ACHN (cell line): ENCODE measurements at regions not wholly inside any gene's neighbourhood (a gene's known extent, or its start where the extent isn't known, plus 50 kb on each side); places are given as distances from the start of the nearest gene placed in this dataset.

Experiments used
- DNase-seq: peaks from one replicate; pipeline ENCODE4 v3.0.0-alpha.2; 2015
- in situ Hi-C: cut with HindIII; loops from 2 replicates; pipeline ENCODE4 v1.10.0; 2017; ENCODE audit warnings: low sequenced_read_pairs, low pct_ligation_motif_present, low pct_unique_long_range_greater_than_20kb

DNA sequence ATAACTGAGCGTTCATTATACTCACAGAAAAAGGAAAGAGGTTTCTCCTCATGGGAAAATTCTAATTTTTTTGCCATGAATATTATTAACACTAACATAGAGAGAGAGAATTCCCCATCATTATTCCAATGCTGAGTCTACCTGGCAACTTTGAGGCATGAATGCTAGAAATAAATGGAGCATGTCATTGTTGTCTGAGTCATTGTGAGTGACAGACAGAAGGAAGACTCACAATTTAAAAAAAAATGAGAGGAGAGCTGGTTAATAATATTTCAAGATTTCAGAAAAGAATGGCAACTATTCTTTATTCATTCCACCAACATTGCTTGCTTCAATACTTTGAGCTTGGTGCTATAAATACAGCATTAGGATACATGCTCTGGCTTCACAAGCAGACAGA lies 170.4 kb upstream of the HS3ST1 start:
- in situ Hi-C loops = no loop called here
- peak; percentile 66 for DNase-seq

DNA sequence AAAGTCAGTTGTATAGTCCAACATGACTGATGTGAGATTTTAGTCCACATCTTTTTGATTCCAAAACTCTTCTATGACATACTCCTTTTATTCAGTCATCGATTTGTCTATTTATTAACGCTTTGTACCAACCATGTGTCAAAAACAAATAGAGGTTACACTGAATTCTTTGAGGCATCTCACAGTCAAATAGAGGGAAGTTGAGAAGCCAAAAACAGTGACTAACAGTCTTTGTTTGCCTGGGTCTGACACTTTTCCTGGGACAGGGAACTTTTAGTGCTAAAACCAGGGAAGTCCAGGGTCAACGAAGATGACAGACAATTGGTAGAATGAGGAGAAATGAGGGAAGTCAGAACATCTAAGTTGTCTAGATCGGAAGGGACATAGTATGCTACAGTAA lies 169.9 kb upstream of the HS3ST1 start:
- no peak for DNase-seq
- in situ Hi-C loops = no loop called here

DNA sequence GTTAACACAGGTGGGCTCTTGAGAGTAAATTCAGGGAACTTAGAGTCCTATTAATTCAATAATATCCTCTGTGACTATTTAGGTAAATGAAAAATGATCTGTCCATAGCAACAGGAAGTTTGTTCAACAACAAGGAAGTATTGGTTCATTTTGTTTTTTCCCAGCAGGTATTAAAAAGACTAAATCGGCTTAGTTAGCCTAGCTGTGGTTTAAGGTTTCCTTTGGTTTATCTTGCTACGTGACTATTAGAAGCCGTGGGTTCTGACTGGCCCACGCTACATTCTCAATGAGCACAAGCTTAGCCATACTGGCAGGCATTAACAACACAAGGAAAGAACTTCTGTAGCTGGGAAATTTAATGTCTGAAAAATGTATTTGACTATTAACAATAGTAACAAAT lies 168.8 kb upstream of the HS3ST1 start:
- no peak for DNase-seq
- in situ Hi-C loops = no loop called here

DNA sequence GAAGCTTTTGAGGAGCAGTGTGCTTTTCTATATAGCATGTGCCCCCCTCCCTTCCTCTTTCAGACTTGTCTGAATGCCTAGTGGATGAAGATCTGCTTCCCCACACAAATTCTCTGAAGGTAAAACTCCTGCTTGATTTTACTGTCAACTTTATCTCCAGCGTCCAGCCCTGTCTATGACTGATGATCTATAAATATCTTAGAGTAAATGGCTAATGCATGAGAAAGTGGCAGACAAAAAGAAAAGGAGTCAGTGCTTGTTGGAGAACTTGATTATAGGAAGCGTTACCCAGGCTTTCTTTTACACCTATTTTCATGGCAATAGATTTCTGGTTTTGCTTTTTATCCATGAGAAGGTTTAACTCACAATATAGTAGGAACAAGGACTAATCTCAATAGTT lies 168.3 kb upstream of the HS3ST1 start:
- in situ Hi-C loops = no loop called here
- no peak for DNase-seq

- no peak for DNase-seq
- in situ Hi-C loops = no loop called here
These were observed 165.0 kb upstream of the HS3ST1 start for GRCh38 chr4:11593576-11594116.

- in situ Hi-C loops = no loop called here
- no peak for DNase-seq
These were observed 163.6 kb upstream of the HS3ST1 start for GRCh38 chr4:11592276-11592675.

DNA sequence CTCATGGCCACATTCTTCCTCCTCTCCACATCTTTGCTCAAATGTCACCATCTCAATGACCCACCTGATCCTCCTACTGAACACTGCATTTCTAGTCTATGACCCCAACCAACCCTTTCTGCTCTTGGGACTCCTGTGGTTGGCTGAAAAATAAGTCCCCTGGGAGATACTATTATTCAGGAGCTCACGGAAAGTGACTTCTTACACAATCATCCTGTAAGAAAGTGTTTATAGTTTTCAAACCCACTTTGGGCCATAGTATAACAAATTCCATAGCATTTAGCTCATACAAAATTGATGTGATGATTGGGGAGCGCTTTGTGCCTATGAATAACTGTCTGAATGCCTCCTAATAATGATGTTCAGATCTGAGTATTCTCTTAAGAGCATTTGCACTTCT lies 161.4 kb upstream of the HS3ST1 start:
- DNase-seq = no peak

DNA sequence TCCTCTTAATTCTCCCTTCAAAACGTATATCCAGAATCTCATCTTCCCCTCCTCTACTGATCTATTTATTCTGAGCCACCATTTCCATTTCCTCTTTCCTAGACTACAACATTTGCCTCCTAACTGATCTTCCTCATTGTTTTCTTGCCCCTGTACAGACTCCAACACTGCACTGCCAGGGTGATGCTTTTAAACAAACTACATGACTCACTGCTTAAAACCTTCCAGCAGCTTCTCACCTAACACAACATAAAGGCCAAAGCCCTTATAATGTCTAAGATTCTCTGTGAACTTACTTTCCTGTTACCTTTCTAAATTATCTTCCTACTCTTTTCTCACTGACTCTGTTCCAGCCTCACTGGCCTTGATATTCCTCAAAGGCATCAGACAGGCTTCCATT lies 161.0 kb upstream of the HS3ST1 start:
- in situ Hi-C loops = no loop called here

More for the DNA sequence above, 161.4 kb upstream of the HS3ST1 start:
- in situ Hi-C loops = no loop called here

GRCh38 chr4:11587797-11588196 lies 159.1 kb upstream of the HS3ST1 start:
- in situ Hi-C loops = no loop called here
- no peak for DNase-seq

More for the DNA sequence above, 161.0 kb upstream of the HS3ST1 start:
- no peak for DNase-seq

DNA sequence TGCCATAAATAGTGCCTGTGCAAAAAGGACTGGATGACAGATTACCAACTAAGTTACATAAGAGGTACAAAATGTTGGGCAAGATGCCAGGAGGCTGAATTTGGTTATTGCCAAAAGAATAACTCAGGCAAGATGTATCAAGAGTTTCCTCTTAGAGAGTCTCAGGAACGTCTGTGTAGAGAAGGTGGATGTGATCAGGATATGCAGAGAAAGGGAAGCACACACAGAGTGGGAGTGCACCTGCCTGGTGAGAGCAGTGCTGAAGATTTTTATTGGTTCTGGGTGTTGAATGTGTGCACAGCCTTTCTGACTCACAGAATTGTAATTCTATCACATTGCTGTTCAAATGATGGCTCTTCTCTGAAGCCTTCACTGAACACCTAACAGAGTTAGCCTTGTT lies 156.8 kb upstream of the HS3ST1 start:
- peak; percentile 55 for DNase-seq
- in situ Hi-C loops = no loop called here

DNA sequence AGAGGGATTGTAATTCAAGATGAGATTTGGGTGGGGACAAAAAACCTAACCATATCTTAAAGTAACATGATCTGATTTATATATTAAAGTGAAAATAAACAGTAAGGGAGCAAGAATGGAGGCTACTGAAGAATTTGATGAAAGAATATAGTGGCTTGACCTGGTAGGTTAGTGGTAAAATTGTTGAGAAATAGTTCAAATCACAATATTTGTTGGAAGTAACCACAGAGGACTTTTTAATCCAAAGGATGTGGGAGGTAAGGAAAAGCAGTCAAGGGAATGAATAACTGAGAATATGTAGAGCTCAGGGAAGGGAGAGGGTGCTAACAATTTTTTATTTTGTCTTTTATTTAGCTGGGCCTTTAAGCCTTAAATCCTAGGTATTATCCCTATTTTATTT lies 139.8 kb upstream of the HS3ST1 start:
- in situ Hi-C loops = no loop called here

GRCh38 chr4:11566444-11567022 lies 137.8 kb upstream of the HS3ST1 start:
- DNase-seq = no peak
- in situ Hi-C loops = no loop called here

More for the DNA sequence above, 139.8 kb upstream of the HS3ST1 start:
- DNase-seq = no peak

- in situ Hi-C loops = no loop called here
- DNase-seq = no peak
These were observed 137.2 kb upstream of the HS3ST1 start for GRCh38 chr4:11565899-11566298.

DNA sequence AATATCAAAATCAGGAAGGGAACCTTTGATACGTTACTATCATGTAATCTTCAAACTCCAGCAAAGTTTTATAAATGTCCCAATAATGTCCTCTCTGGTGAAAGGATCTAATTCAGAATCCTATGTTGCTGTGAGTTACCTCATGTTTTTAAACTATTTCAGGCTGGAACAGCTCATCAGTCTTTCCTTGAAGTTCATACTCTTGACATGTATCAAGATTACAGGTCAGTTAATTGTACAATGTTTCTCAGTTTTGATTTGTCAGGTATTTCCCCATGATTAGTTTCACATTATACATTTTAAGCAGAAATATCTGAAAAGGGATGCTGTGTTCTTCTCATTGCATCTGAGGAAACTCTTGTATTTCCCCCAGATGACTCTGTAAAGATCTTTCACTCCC lies 136.5 kb upstream of the HS3ST1 start:
- no peak for DNase-seq

GRCh38 chr4:11564021-11564420 lies 135.3 kb upstream of the HS3ST1 start:
- DNase-seq = no peak
- in situ Hi-C loops = no loop called here

More for the DNA sequence above, 136.5 kb upstream of the HS3ST1 start:
- in situ Hi-C loops = no loop called here

DNA sequence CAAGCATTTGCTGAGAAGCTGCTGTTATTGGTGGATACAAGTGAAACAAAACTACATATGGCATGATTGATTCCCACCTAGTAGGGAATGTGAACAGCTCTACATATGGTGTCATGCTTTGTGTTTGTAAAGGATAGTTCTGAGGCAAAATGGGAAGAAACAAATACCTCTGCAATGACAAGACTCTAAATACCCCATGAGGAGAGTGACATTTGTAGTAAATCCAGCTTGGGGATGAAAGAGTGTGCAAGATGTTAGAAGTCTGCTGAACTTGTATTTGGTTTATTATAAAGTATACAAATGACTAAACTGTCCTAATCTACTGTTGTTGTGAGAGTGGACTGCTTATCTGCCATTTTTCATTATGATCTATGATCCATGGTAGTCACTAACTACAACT lies 120.8 kb upstream of the HS3ST1 start:
- no peak for DNase-seq
- in situ Hi-C loops = no loop called here

- DNase-seq = peak; percentile 27
- in situ Hi-C loops = no loop called here
These were observed 119.9 kb upstream of the HS3ST1 start for GRCh38 chr4:11548597-11549082.

- DNase-seq = no peak
- in situ Hi-C loops = no loop called here
These were observed 117.9 kb upstream of the HS3ST1 start for GRCh38 chr4:11546391-11547175.

DNA sequence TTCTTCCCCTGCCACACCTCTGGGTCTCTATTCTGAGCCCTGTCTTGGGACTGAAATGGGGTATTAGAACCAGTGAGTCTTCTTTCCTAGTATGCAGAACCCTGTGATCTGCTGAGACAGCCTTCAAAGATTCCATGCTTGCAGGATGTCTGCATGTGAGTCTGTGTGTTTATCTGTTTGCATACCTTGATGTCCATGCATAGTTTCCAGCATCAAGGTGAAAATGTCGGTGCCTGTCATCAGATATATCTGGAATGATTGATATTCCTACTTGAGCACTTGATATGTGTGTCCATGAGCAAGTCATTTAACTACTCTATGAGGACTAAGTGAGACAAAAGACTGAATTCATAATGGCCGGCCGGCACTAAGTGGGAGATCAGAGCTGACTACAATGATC lies 117.0 kb upstream of the HS3ST1 start:
- DNase-seq = no peak
- in situ Hi-C loops = no loop called here

GRCh38 chr4:11544211-11544610 lies 115.5 kb upstream of the HS3ST1 start:
- in situ Hi-C loops = no loop called here
- DNase-seq = no peak
